Duodenal mucosa (tissue), 2 donors: ENCODE measurements at regions not wholly inside any gene's neighbourhood (a gene's known extent, or its start where the extent isn't known, plus 50 kb on each side); places are given as distances from the start of the nearest gene placed in this dataset.

Source experiments
- H3K27ac ChIP-seq: one replicate; pipeline ENCODE4 v1.7.0; 2013; ENCODE audit warnings: low read depth, low read length
- H3K27me3 ChIP-seq, 2 donors: one replicate each; pipeline ENCODE4 v1.7.0; 2013; ENCODE audit warnings: low read length in 2 of 2, control low read depth in 1 of 2; ENCODE audit not compliant: insufficient read depth in 2 of 2, control insufficient read depth in 1 of 2
- H3K36me3 ChIP-seq, 2 donors: one replicate each; pipeline ENCODE4 v1.7.0; 2013; ENCODE audit warnings: low read length in 2 of 2, control low read depth in 1 of 2; ENCODE audit not compliant: insufficient read depth in 2 of 2, control insufficient read depth in 1 of 2
- H3K4me1 ChIP-seq, 2 donors: one replicate each; pipeline ENCODE4 v1.7.0; 2013; ENCODE audit warnings: low read length in 2 of 2, control low read depth in 1 of 2; ENCODE audit not compliant: insufficient read depth in 2 of 2, control insufficient read depth in 1 of 2
- H3K4me3 ChIP-seq, 2 donors: one replicate each; pipeline ENCODE4 v1.7.0; 2013; ENCODE audit warnings: low read length in 2 of 2, low read depth in 1 of 2
- H3K9ac ChIP-seq, 2 donors: one replicate each; pipeline ENCODE4 v1.7.0; 2013; ENCODE audit warnings: low read length in 2 of 2, low read depth in 1 of 2
- H3K9me3 ChIP-seq, 2 donors: one replicate each; pipeline ENCODE4 v1.7.0; 2013; ENCODE audit warnings: low read length in 2 of 2, control low read depth in 1 of 2; ENCODE audit not compliant: control insufficient read depth in 1 of 2

DNA sequence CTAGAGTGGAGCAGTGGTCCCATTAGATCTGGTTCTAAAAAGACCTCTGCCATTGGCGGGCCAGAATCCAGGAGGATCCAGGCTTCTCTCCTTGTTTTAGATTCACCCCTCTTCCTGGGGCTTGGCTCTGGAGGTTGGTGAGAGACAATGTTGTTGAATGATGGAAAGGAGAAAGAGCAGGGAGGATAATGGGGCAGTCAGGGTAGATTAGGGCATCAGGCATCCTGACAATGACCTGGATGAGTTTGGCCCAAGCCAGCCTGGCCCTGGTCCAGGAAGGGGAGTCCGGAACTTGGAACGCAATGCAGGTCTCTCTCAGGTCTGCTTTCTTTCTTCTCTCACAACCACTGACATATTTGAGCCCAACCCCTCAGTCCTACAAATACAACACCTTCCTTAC, 260.1 kb upstream of the RASGRP1 start:
- Histone ChIP-seq H3K36me3 (no peaks in the 10 kb centered on the region), H3K27ac (no peak overlapping the region), H3K9ac (no peak overlapping the region), H3K27me3 (no peaks in the 10 kb centered on the region), H3K9me3 (no peaks in the 10 kb centered on the region), H3K4me3 (no peak overlapping the region), H3K4me1 (no peaks in the 10 kb centered on the region)

DNA sequence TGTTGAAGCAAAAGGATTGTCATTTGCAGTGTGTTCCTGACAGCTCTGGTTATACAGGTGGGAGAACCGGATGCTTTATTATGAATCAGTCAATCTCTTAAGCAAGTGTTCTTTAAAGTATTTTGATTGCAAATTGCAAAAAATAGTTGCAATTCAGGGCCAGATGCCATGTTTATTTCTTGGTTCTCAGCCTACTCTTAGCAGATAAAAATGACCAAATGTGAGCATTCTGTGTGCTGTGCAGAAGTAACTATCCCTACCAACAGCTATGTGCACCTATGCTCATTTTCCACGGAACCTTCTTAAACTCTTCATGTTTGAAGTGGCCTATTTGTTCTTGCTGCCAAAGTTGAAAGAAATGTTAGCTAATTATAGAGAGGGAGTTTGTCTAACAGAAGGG, 262.3 kb upstream of the RASGRP1 start:
- Histone ChIP-seq H3K9ac (no peak overlapping the region), H3K36me3 (no peaks in the 10 kb centered on the region), H3K27me3 (no peaks in the 10 kb centered on the region), H3K9me3 (no peaks in the 10 kb centered on the region), H3K27ac (no peak overlapping the region), H3K4me1 (no peaks in the 10 kb centered on the region), H3K4me3 (no peak overlapping the region)

DNA sequence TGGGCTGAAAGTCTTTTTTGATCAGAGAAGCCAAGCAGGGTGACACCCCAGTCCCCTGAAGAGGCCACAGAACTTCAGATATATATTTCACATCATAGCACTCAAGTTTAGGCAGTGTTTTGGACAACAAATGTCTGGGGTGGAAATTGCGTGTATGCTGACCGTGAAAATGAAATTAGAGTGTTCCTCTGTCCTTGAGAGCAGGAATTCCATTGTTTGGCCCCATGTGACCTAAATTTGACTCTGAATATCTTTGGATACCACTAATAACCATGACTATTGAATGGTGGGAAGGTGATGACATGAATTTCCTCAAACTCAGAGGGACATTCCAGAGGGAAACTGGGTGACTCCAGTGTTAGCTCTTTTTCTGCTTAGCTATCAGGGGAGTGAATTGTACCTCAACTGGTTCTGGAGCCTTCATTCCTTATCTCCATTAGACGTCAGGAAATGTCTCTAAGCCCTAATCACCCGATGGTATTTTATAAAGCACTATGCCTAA, 263.5 kb upstream of the RASGRP1 start:
- H3K27me3 ChIP-seq, result no peaks in the 10 kb centered on the region
- no peaks in the 10 kb centered on the region for H3K9me3 ChIP-seq
- no peak overlapping the region for H3K9ac ChIP-seq
- H3K4me3 ChIP-seq, result no peak overlapping the region
- no peak overlapping the region for H3K27ac ChIP-seq
- H3K36me3 ChIP-seq, result no peaks in the 10 kb centered on the region
- H3K4me1 ChIP-seq, result no peaks in the 10 kb centered on the region

DNA sequence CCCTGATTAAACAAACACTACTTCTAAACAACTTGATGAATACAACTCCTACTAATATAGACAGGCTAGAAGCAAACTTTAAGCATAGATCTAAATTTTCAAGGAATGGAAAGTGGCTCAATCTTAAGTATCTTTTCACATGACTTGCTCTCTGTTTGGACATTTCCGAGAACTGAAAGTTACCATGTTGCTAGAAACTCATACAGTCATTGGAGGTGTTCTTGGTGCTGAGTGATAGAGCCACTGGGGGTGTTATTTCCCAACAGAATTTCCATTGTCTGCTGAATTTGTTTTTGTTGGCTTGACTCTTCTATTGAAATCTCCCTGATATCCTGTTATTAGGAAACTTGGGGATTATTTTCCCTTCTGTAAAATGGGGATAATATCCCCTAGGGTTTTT, 264.5 kb upstream of the RASGRP1 start:
- Histone ChIP-seq H3K9ac (no peak overlapping the region), H3K36me3 (no peaks in the 10 kb centered on the region), H3K27ac (no peak overlapping the region), H3K4me1 (no peaks in the 10 kb centered on the region), H3K4me3 (no peak overlapping the region), H3K9me3 (no peaks in the 10 kb centered on the region), H3K27me3 (no peaks in the 10 kb centered on the region)

DNA sequence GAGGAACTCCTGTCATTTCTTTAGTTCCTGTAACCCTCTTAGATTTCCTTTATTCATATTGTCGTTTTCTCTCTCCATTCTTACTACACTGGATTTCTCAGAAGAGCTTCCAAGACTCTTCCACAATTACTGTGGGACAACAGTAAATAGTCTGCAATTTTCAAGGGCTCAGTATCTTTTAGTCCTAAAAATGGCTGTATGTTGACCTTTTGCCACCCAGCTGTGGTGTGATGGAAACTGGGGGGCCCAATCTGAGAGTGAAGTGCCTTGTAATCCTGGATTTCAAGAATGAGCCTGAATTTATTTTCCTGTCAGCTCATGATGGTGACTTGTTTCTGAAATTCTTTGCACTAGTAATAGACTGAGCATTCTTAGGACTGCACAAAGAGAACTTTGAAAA, 277.6 kb upstream of the RASGRP1 start:
- no peak overlapping the region for H3K4me3 ChIP-seq
- no peak overlapping the region for H3K9ac ChIP-seq
- H3K27ac ChIP-seq, result no peak overlapping the region
- no peaks in the 10 kb centered on the region for H3K9me3 ChIP-seq
- no peaks in the 10 kb centered on the region for H3K36me3 ChIP-seq
- H3K4me1 ChIP-seq, result no peaks in the 10 kb centered on the region
- H3K27me3 ChIP-seq, result no peaks in the 10 kb centered on the region

DNA sequence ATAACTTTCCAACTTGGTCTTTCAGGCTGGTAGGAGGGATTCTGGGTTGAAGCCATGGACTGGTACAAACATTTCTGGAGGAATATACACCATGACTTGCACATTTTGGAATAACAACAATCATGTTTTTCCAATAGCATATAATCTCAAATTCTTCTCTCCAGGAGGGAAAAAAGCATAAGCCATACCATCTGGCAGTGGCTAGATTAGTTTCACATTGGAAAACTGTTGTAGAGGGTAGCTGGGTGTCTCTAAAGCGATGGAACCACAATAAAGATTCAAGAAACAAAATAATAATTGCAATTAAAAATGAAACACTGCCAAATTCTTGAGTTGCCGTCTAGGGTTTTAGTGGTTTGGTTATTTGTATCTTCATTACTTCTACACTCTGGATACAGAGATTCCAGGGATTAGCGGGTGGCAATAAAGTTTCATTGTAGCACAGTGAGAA, 278.5 kb upstream of the RASGRP1 start:
- no peaks in the 10 kb centered on the region for H3K9me3 ChIP-seq
- no peaks in the 10 kb centered on the region for H3K4me1 ChIP-seq
- no peaks in the 10 kb centered on the region for H3K27me3 ChIP-seq
- no peaks in the 10 kb centered on the region for H3K36me3 ChIP-seq
- H3K27ac ChIP-seq, result no peak overlapping the region
- no peak overlapping the region for H3K4me3 ChIP-seq
- no peak overlapping the region for H3K9ac ChIP-seq

DNA sequence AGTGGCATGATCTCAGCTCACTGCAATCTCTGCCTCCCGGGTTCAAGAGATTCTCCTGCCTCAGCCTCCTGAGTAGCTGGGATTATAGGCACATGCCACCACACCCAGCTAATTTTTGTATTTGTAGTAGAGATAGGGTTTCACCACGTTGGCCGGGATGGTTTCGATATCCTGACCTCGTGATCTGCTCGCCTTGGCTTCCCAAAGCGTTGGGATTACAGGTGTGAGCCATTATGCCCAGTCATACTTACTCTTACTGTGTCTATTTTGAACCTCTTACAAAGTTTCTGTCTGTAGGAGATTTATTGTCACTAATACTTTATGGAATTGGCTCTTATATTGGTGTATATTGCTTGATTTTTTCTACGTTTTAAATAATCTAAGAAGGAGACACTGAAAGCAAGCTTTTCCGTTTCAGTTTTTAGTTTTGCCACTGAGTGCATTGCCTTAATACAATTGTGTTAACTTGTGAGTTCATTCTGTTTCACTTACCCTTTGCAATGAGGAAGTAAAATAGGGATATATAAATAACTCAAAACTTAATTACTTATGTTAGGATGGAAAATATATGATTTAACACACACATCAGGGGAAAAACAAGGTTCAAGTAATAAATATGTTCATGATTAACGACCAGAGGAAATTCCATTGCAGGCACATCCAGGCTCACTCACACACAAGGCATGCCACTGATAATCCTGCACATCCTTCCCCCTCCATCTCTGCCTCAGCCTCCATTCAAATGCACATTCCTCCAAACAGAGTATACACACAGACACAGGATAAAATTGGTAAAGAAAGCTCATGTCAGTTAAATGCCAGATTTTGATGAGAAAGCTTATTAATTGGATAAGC, 279.3 kb upstream of the RASGRP1 start:
- Histone ChIP-seq H3K27me3 (no peaks in the 10 kb centered on the region), H3K4me1 (no peaks in the 10 kb centered on the region), H3K36me3 (no peaks in the 10 kb centered on the region), H3K27ac (no peak overlapping the region), H3K9ac (no peak overlapping the region), H3K4me3 (no peak overlapping the region), H3K9me3 (no peaks in the 10 kb centered on the region)

DNA sequence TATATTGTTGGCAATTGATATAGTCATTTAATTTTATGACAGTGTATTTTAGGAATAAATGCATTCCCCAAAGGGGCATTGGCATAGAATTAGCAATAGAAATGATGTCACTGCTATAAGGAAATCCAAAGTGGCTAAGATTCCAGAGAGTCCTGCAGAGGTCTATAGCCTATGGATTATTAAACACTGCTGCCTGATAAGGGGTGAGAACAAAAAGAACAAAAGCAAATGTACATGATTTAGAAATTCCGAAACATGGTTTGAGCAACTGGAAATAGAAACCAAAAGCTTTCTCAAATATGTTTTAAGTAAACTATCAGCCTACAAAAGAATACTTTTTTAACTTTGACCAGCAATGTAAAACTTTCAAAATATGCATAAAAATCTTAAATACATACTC, 280.1 kb upstream of the RASGRP1 start:
- no peak overlapping the region for H3K9ac ChIP-seq
- no peak overlapping the region for H3K4me3 ChIP-seq
- no peak overlapping the region for H3K27ac ChIP-seq

DNA sequence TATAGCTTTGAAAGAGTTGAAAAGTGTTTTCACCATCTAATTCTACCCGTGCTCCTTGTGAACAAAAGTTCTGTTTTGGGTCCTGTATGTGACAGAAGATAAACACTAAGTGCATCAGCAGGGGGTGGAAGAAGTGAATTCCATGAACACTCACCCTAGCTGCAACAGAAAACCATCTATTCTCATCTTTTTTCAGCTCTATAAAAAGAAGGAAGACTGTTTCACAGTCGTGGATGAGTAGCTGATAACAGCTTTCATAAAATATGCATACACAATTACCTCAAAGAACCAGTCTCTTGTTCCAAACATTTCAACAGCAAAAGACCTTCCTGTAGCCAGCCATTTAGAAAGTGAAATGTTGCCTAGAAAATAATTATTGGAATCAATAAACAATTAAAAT, 281.7 kb upstream of the RASGRP1 start:
- Histone ChIP-seq H3K9me3 (no peaks in the 10 kb centered on the region), H3K27ac (no peak overlapping the region)

More for the DNA sequence above, 280.1 kb upstream of the RASGRP1 start:
- H3K9me3 ChIP-seq, result no peaks in the 10 kb centered on the region
- H3K27me3 ChIP-seq, result no peaks in the 10 kb centered on the region
- no peaks in the 10 kb centered on the region for H3K36me3 ChIP-seq
- no peaks in the 10 kb centered on the region for H3K4me1 ChIP-seq

DNA sequence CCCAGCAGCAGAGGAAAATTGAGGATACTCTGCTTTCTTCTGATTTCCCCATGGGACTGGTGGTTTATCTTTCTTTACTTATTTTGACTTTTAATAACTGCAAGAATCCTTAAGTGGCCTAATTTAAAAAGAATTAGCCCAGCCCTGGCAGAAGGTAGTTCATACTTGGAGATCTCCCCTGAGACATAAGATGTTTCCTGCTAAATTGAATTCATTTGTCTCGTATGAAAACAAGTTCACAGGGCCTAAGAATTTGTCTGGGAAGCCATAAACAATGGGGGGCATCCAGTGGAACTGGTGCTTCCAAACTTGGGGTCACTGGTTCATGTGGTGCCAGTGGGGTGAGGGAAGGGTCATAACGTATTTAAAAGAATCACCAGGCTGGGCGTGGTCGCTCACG, 283.1 kb upstream of the RASGRP1 start:
- Histone ChIP-seq H3K36me3 (no peaks in the 10 kb centered on the region), H3K9me3 (no peaks in the 10 kb centered on the region), H3K27me3 (no peaks in the 10 kb centered on the region), H3K27ac (no peak overlapping the region), H3K9ac (no peak overlapping the region), H3K4me3 (no peak overlapping the region), H3K4me1 (no peaks in the 10 kb centered on the region)

More for the DNA sequence above, 281.7 kb upstream of the RASGRP1 start:
- H3K27me3 ChIP-seq, result no peaks in the 10 kb centered on the region
- no peak overlapping the region for H3K9ac ChIP-seq
- H3K4me1 ChIP-seq, result no peaks in the 10 kb centered on the region
- H3K4me3 ChIP-seq, result no peak overlapping the region
- H3K36me3 ChIP-seq, result no peaks in the 10 kb centered on the region
